ENCODE measurements at regions not wholly inside any gene's neighbourhood (a gene's known extent, or its start where the extent isn't known, plus 50 kb on each side); places are given as distances from the start of the nearest gene placed in this dataset.
A peak's percentile ranks its signal among the peaks of the same experiment; 100 is the strongest.

DNA sequence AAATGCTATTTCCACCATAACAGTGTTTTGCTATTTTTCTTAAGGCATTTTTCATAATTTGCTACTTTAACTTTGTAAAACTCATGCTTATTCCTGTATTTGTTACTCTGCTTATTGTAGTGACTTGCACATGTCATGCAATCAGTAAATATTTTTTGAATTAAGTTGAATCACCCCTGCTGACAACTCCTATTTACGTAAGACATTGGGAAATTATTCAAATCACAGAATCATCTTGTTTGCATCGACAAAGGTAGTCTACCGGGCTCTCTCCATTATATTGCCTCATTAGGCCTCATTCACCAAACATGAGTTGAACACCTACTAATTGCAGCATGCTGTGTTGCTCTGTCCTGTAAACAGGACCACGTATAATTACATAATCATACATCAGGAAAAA is 478.5 kb upstream of the ZEB2 start:
- no peak for TF ChIP-seq CTCF (IDR thresholded peaks at IDR 0.05)
- no peak for DNase-seq (ENCODE audit: low spot score)

DNA sequence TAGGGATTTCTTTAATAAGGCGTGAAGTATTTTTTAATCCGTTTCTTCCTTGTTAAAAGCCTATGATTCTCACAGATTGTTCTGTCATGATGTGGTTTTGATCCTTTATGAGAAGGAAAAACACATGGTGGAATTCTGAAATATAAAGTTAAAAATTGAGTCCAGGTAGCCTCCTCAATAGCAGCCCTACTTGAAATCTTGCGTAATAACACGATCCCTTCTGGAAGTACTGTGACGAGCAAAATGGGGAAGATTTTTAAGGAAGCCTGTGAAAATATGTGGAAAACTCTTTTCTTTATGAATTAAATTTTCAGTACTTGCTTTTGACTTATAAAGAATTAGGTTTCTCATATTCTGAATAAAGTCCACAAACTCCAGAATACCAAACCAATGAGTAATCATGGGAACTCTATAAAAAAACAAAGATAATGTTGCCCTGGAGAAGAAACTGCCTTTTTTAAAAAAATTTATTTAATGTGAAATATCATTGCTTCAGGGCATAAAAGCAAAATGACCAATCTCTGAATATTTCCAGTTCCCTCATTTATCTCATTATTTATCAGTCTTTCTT is 476.4 kb upstream of the ZEB2 start:
- TF ChIP-seq CTCF (IDR thresholded peaks at IDR 0.05) = no peak
- peak; percentile 43 for ATAC-seq (ENCODE audit: low FRiP score)
- no peak for DNase-seq (ENCODE audit: low spot score)

More for the DNA sequence above, 478.5 kb upstream of the ZEB2 start:
- no peak for ATAC-seq (ENCODE audit: low FRiP score)

DNA sequence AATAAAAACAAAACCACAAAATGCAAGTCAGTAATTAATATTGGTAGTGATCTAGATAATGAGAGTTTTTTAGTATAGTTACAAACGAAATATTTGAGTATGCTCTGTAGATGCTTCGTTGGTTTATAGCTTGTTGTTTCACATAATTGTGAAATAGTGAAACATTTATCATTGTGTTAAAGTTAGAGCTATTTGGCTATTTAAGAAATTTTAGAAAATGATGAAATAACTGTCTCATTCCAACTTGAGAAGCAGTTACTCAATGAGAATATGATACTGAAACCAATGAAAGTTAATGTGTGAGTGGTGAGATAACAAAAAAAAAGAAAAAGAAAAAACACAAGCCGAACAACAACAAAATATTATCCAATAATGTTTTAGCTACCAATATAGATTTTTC is 475.6 kb upstream of the ZEB2 start:
- ATAC-seq (ENCODE audit: low FRiP score) = peak; percentile 67
- DNase-seq (ENCODE audit: low spot score) = no peak
- TF ChIP-seq CTCF (IDR thresholded peaks at IDR 0.05) = no peak

- no peak for DNase-seq (ENCODE audit: low spot score)
- TF ChIP-seq CTCF (IDR thresholded peaks at IDR 0.05) = no peak
- no peak for ATAC-seq (ENCODE audit: low FRiP score)
These were observed 470.7 kb upstream of the ZEB2 start for GRCh38 chr2:144990661-144991060.

GRCh38 chr2:144989579-144990270 is 469.8 kb upstream of the ZEB2 start:
- TF ChIP-seq CTCF (IDR thresholded peaks at IDR 0.05) = no peak
- DNase-seq (ENCODE audit: low spot score) (no peak), ATAC-seq (ENCODE audit: low FRiP score) (no peak)

DNA sequence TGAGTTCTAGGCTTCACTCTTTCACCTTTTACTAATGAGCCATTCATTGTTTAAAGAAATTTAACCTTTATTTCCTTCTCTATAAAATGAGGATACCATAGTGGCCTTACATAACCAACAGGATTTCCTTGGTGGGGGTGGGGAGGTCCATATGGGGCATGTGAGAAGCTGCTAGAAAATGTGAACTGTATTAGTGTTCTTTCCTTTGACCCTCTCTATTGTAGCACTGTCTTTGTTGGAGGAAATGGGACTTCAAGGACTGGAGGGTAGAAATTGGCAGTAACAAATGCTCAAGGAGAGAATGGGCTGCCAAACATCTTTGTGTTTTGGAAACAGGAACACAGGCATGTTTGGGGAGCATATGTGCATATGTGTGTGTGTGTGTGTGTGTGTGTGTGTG is 468.7 kb upstream of the ZEB2 start:
- TF ChIP-seq CTCF (IDR thresholded peaks at IDR 0.05) = no peak
- no peak for ATAC-seq (ENCODE audit: low FRiP score)
- no peak for DNase-seq (ENCODE audit: low spot score)

DNA sequence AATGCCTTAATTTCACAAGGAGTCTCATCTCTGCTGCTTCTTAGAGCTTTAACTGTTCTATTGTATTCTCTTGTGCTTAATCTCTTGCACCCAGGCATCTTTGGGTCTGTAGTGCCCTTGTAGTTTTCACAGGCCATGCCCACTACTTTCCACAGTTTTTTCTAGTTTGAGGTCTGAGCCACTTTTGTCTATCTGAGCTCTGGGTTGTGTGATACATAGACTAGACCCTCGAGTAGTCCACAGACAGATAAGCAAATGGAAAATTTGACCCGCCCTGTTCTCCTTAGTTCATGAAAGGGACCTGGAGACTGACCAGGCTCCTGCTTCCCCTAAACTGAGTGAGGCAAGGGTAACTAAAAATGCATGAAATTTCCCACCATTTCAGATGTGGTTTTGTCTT is 466.8 kb upstream of the ZEB2 start:
- DNase-seq (ENCODE audit: low spot score) (no peak), ATAC-seq (ENCODE audit: low FRiP score) (no peak)
- TF ChIP-seq CTCF (IDR thresholded peaks at IDR 0.05) = no peak

Measured in omental fat pad (tissue), 3 donors.